Thyroid gland (tissue), 4 donors: ENCODE measurements at regions not wholly inside any gene's neighbourhood (a gene's known extent, or its start where the extent isn't known, plus 50 kb on each side); places are given as distances from the start of the nearest gene placed in this dataset.

Experiments
- DNase-seq, 2 donors: peaks; one replicate each; pipeline ENCODE4 v3.0.0-alpha.2; 2019
- H3K27ac ChIP-seq, 3 donors: fragments of 200-600 bp; sonication (generic); 1 replicate in 2 of 3; 2 replicates in 1 of 3; pipeline ENCODE4 v1.5.1; 2016 to 2019; ENCODE audit warnings: mild to moderate bottlenecking in 1 of 3, moderate library complexity in 1 of 3
- H3K27me3 ChIP-seq: fragments of 200-600 bp; sonication (generic); one replicate; pipeline ENCODE4 v1.5.1; 2019
- H3K36me3 ChIP-seq, 2 donors: fragments of 200-600 bp; sonication (generic); one replicate each; pipeline ENCODE4 v1.5.1; 2016 to 2019
- H3K4me1 ChIP-seq, 2 donors: fragments of 200-600 bp; sonication (generic); one replicate each; pipeline ENCODE4 v1.5.1; 2017 to 2019
- H3K4me3 ChIP-seq, 3 donors: fragments of 200-600 bp; sonication (generic); replicated peaks in 1 of 3; 1 replicate in 2 of 3; 2 replicates in 1 of 3; pipeline ENCODE4 v1.5.1; 2016; ENCODE audit warnings: mild to moderate bottlenecking in 1 of 3
- H3K9me3 ChIP-seq: fragments of 200-600 bp; sonication (generic); one replicate; pipeline ENCODE4 v1.5.1; 2017
- POLR2A ChIP-seq, 2 donors: fragments of 450-650 bp; IDR thresholded peaks; one replicate each; pipeline ENCODE4 v1.6.1; 2017; ENCODE audit warnings: antibody characterized with exemption in 2 of 2, mild to moderate bottlenecking in 2 of 2, moderate library complexity in 1 of 2
- WGBS, 2 donors: methylation state at CpG; one replicate each; pipeline ENCODE4 v1.1.5; 2017; 5-methylcytosine and 5-hydroxymethylcytosine counted together
- intact Hi-C: fragments of 100-400 bp; cut with DNase I; formaldehyde crosslinking; loops from one replicate; pipeline ENCODE4 v1.15.1; 2023
- TF ChIP-seq, protein P1 (sequence below), 6 experiments: fragments of 200-600 bp in 3 of 6; fragments of 450-650 bp in 3 of 6; sonication (generic) in 3 of 6; IDR thresholded peaks; one replicate each; pipeline ENCODE4 v1.5.1; 2016 to 2019; ENCODE audit warnings: antibody characterized with exemption in 6 of 6, mild to moderate bottlenecking in 2 of 6, inconsistent platforms in 1 of 6, moderate library complexity in 1 of 6

- DNase-seq = no peak
- H3K27ac ChIP-seq = no peak overlapping the region
- no peaks in the 10 kb centered on the region for H3K36me3 ChIP-seq
- intact Hi-C loops = no loop called here
- no peaks in the 10 kb centered on the region for H3K9me3 ChIP-seq
- H3K4me1 ChIP-seq = no peaks in the 10 kb centered on the region
- no peaks in the 10 kb centered on the region for H3K27me3 ChIP-seq
- WGBS, 2 donors = 68 to 78% methylated on average over 2 of the region's 2 CpGs
- TF ChIP-seq, protein P1, sequence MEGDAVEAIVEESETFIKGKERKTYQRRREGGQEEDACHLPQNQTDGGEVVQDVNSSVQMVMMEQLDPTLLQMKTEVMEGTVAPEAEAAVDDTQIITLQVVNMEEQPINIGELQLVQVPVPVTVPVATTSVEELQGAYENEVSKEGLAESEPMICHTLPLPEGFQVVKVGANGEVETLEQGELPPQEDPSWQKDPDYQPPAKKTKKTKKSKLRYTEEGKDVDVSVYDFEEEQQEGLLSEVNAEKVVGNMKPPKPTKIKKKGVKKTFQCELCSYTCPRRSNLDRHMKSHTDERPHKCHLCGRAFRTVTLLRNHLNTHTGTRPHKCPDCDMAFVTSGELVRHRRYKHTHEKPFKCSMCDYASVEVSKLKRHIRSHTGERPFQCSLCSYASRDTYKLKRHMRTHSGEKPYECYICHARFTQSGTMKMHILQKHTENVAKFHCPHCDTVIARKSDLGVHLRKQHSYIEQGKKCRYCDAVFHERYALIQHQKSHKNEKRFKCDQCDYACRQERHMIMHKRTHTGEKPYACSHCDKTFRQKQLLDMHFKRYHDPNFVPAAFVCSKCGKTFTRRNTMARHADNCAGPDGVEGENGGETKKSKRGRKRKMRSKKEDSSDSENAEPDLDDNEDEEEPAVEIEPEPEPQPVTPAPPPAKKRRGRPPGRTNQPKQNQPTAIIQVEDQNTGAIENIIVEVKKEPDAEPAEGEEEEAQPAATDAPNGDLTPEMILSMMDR (IDR thresholded peaks at IDR 0.05) = no peak
- TF ChIP-seq POLR2A (IDR thresholded peaks at IDR 0.05) = no peak
- no peak overlapping the region for H3K4me3 ChIP-seq
Observed at GRCh38 chr4:14583331-14583730, 418.9 kb upstream of the CPEB2 start.

DNA sequence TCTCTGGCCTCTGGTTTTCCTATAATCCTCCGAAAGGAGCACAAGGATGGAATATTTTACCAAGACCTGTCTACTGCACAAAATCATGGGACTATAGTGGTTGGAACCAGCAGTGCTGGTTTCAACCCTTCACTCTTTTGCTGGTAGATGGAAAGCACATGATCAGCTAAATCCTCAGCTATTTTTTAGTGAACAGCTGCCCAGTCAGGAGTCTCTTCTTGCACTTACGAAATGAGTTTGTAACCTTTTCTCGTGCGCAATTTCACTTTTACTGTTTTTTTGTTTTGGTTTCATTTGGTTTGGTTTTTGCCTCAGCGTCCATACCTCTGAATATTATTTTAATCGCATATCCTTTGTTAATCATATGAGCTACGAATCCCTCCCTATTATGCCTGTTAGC, 418.5 kb upstream of the CPEB2 start:
- Histone ChIP-seq H3K4me3 (no peak overlapping the region), H3K9me3 (no peaks in the 10 kb centered on the region), H3K4me1 (no peaks in the 10 kb centered on the region), H3K27ac (no peak overlapping the region), H3K36me3 (no peaks in the 10 kb centered on the region), H3K27me3 (no peaks in the 10 kb centered on the region)
- DNase-seq = no peak
- intact Hi-C loops = no loop called here
- TF ChIP-seq, protein P1 (IDR thresholded peaks at IDR 0.05) = no peak
- TF ChIP-seq POLR2A (IDR thresholded peaks at IDR 0.05) = no peak
- 92% methylated on average over 7 of the region's 7 CpGs for WGBS, 2 donors

- H3K9me3 ChIP-seq = no peaks in the 10 kb centered on the region
- H3K4me3 ChIP-seq = no peak overlapping the region
- no peak overlapping the region for H3K27ac ChIP-seq
- H3K27me3 ChIP-seq = no peaks in the 10 kb centered on the region
- no peaks in the 10 kb centered on the region for H3K4me1 ChIP-seq
- no peak for DNase-seq
- intact Hi-C loops = no loop called here
- no peaks in the 10 kb centered on the region for H3K36me3 ChIP-seq
- 86% methylated on average over 2 of the region's 2 CpGs for WGBS, 2 donors
- TF ChIP-seq, protein P1 (IDR thresholded peaks at IDR 0.05) = no peak
- TF ChIP-seq POLR2A (IDR thresholded peaks at IDR 0.05) = no peak
Observed at GRCh38 chr4:14592950-14593349, 409.3 kb upstream of the CPEB2 start.

GRCh38 chr4:14596028-14596427, 406.3 kb upstream of the CPEB2 start:
- H3K36me3 ChIP-seq = no peaks in the 10 kb centered on the region
- intact Hi-C loops = no loop called here
- TF ChIP-seq POLR2A (IDR thresholded peaks at IDR 0.05) = no peak
- TF ChIP-seq, protein P1 (IDR thresholded peaks at IDR 0.05) = no peak
- no peaks in the 10 kb centered on the region for H3K9me3 ChIP-seq
- no peaks in the 10 kb centered on the region for H3K27me3 ChIP-seq
- no peak for DNase-seq
- H3K4me1 ChIP-seq = no peaks in the 10 kb centered on the region
- no peak overlapping the region for H3K27ac ChIP-seq
- H3K4me3 ChIP-seq = no peak overlapping the region
- 46 to 49% methylated on average over 4 of the region's 4 CpGs for WGBS, 2 donors

GRCh38 chr4:14596437-14596836, 405.8 kb upstream of the CPEB2 start:
- Histone ChIP-seq H3K27ac (no peak overlapping the region), H3K36me3 (no peaks in the 10 kb centered on the region), H3K9me3 (no peaks in the 10 kb centered on the region), H3K4me3 (no peak overlapping the region), H3K4me1 (no peaks in the 10 kb centered on the region), H3K27me3 (no peaks in the 10 kb centered on the region)
- no peak for DNase-seq
- WGBS, 2 donors = 79% methylated on average over 2 of the region's 2 CpGs
- TF ChIP-seq POLR2A (IDR thresholded peaks at IDR 0.05) = no peak
- intact Hi-C loops = no loop called here

- Histone ChIP-seq H3K27ac (no peak overlapping the region), H3K9me3 (no peaks in the 10 kb centered on the region), H3K27me3 (no peaks in the 10 kb centered on the region), H3K36me3 (no peaks in the 10 kb centered on the region), H3K4me1 (no peaks in the 10 kb centered on the region), H3K4me3 (no peak overlapping the region)
- TF ChIP-seq POLR2A (IDR thresholded peaks at IDR 0.05) = no peak
- TF ChIP-seq, protein P1 (IDR thresholded peaks at IDR 0.05) = no peak
- no peak for DNase-seq
- intact Hi-C loops = no loop called here
- 38 to 45% methylated on average over 2 of the region's 2 CpGs for WGBS, 2 donors
Observed at GRCh38 chr4:14596904-14597303, 405.4 kb upstream of the CPEB2 start.
